GM23248 (cell line): ENCODE measurements at regions not wholly inside any gene's neighbourhood (a gene's known extent, or its start where the extent isn't known, plus 50 kb on each side); places are given as distances from the start of the nearest gene placed in this dataset.

Experiments used
- EZH2 ChIP-seq: fragments of 200-600 bp; sonication (generic); IDR thresholded peaks from 2 replicates; pipeline ENCODE4 v1.6.1; 2018; ENCODE audit warnings: antibody characterized with exemption, mild to moderate bottlenecking; ENCODE audit not compliant: insufficient read depth, poor library complexity, severe bottlenecking
- EZH2phosphoT487 ChIP-seq: fragments of 200-600 bp; sonication (generic); IDR thresholded peaks from 2 replicates; pipeline ENCODE4 v1.6.1; 2018; ENCODE audit warnings: antibody characterized with exemption, moderate library complexity, mild to moderate bottlenecking, low read depth; ENCODE audit not compliant: insufficient read depth

- TF ChIP-seq EZH2, result no peak
- no peak for TF ChIP-seq EZH2phosphoT487
Measured at GRCh38 chr6:71706523-71706922, 179.8 kb upstream of the RIMS1 start.
